GM23338 (cell line): ENCODE measurements at regions not wholly inside any gene's neighbourhood (a gene's known extent, or its start where the extent isn't known, plus 50 kb on each side); places are given as distances from the start of the nearest gene placed in this dataset.

Experiments
- ATAC-seq: fragments of 200-7000 bp; cut with Tn5 transposase; 3 replicates; pipeline ENCODE4 v1.9.1; 2020
- DNase-seq: peaks from one replicate; pipeline ENCODE4 v3.0.0-alpha.2; 2015; ENCODE audit warnings: low spot score
- H2AFZ ChIP-seq: fragments of 200-600 bp; sonication (generic); 2 replicates; pipeline ENCODE4 v1.8.0; 2016; ENCODE audit warnings: antibody characterized with exemption, mild to moderate bottlenecking, moderate library complexity
- H3F3A ChIP-seq: fragments of 200-600 bp; sonication (generic); replicated peaks from 2 replicates; pipeline ENCODE4 v1.8.0; 2017; ENCODE audit warnings: antibody characterized with exemption, mixed run types, low read depth
- H3K27ac ChIP-seq: fragments of 200-600 bp; sonication (generic); 2 replicates; pipeline ENCODE4 v1.6.1; 2016; ENCODE audit warnings: low read depth
- H3K27me3 ChIP-seq: fragments of 200-600 bp; sonication (generic); 2 replicates; pipeline ENCODE4 v1.8.0; 2016; ENCODE audit warnings: mild to moderate bottlenecking, mixed run types, moderate library complexity; ENCODE audit not compliant: insufficient read depth
- H3K36me3 ChIP-seq: fragments of 200-600 bp; sonication (generic); 2 replicates; pipeline ENCODE4 v1.8.0; 2016; ENCODE audit warnings: mild to moderate bottlenecking; ENCODE audit not compliant: insufficient read depth
- H3K4me1 ChIP-seq: fragments of 200-600 bp; sonication (generic); 2 replicates; pipeline ENCODE4 v1.8.0; 2016; ENCODE audit warnings: mild to moderate bottlenecking, moderate library complexity; ENCODE audit not compliant: insufficient read depth
- H3K4me2 ChIP-seq: fragments of 200-600 bp; sonication (generic); 2 replicates; pipeline ENCODE4 v1.7.1; 2017; ENCODE audit warnings: mixed run types
- H3K4me3 ChIP-seq: fragments of 200-600 bp; sonication (generic); 2 replicates; pipeline ENCODE4 v1.6.1; 2016; ENCODE audit warnings: mixed run types
- H3K79me2 ChIP-seq: fragments of 200-600 bp; sonication (generic); replicated peaks from 2 replicates; pipeline ENCODE4 v1.8.0; 2017; ENCODE audit warnings: mild to moderate bottlenecking; ENCODE audit not compliant: insufficient read depth
- H3K9me2 ChIP-seq: fragments of 200-600 bp; sonication (generic); 2 replicates; pipeline ENCODE4 v1.8.0; 2017; ENCODE audit not compliant: insufficient read depth
- H4K20me1 ChIP-seq: fragments of 200-600 bp; sonication (generic); replicated peaks from 2 replicates; pipeline ENCODE4 v1.8.0; 2017; ENCODE audit warnings: mild to moderate bottlenecking; ENCODE audit not compliant: insufficient read depth
- H3K27ac Mint-ChIP-seq: 2 replicates; pipeline ENCODE4 v1.8.0; 2020; ENCODE audit warnings: inconsistent platforms, mild to moderate bottlenecking, moderate library complexity, mixed read lengths
- H3K27me3 Mint-ChIP-seq: 3 replicates; pipeline ENCODE4 v1.8.0; 2022; ENCODE audit warnings: low read depth, mild to moderate bottlenecking, moderate library complexity, mixed read lengths, inconsistent platforms; ENCODE audit not compliant: insufficient read depth, poor library complexity
- H3K36me3 Mint-ChIP-seq: 3 replicates; pipeline ENCODE4 v1.8.0; 2021; ENCODE audit warnings: low read depth, mild to moderate bottlenecking, inconsistent platforms, moderate library complexity, mixed read lengths
- H3K4me1 Mint-ChIP-seq: 3 replicates; pipeline ENCODE4 v1.8.0; 2020; ENCODE audit warnings: mild to moderate bottlenecking, inconsistent platforms, mixed read lengths
- H3K4me3 Mint-ChIP-seq: 3 replicates; pipeline ENCODE4 v1.8.0; 2021; ENCODE audit warnings: moderate library complexity, mild to moderate bottlenecking, inconsistent platforms, mixed read lengths
- H3K9me3 Mint-ChIP-seq: 3 replicates; pipeline ENCODE4 v1.8.0; 2020; ENCODE audit warnings: moderate library complexity, mild to moderate bottlenecking, inconsistent platforms, mixed read lengths
- CREB1 ChIP-seq: fragments of 250-450 bp; sonication (Bioruptor Pico); IDR thresholded peaks from 2 replicates; pipeline ENCODE4 v1.5.0; 2020; ENCODE audit warnings: low read depth, mild to moderate bottlenecking, moderate library complexity
- EZH2phosphoT487 ChIP-seq: fragments of 200-600 bp; sonication (generic); IDR thresholded peaks from one replicate; pipeline ENCODE4 v1.8.1; 2018; ENCODE audit warnings: antibody characterized with exemption; ENCODE audit not compliant: unreplicated experiment
- JUNB ChIP-seq: IDR thresholded peaks from one replicate; pipeline ENCODE4 v1.6.1; 2016; ENCODE audit warnings: antibody characterized with exemption; ENCODE audit not compliant: unreplicated experiment
- STAT1 ChIP-seq: IDR thresholded peaks from one replicate; pipeline ENCODE4 v1.6.1; 2016; ENCODE audit warnings: antibody characterized with exemption; ENCODE audit not compliant: unreplicated experiment
- ZNF331 ChIP-seq: fragments of 250-450 bp; sonication (Bioruptor Pico); IDR thresholded peaks from 2 replicates; pipeline ENCODE4 v1.5.0; 2020; ENCODE audit warnings: low read depth, mild to moderate bottlenecking, moderate library complexity
- TF ChIP-seq, protein P1 (sequence below): IDR thresholded peaks from one replicate; pipeline ENCODE4 v1.6.1; 2018; ENCODE audit warnings: antibody characterized with exemption; ENCODE audit not compliant: unreplicated experiment
- TF ChIP-seq, protein P2 (sequence below), 2 experiments: fragments of 200-600 bp in 1 of 2; sonication (generic) in 1 of 2; conservative IDR thresholded peaks; 2 replicates each; pipeline versions ENCODE4 v1.5.1 to v1.6.1; 2016 to 2017; ENCODE audit warnings: antibody characterized with exemption in 2 of 2, low read depth in 2 of 2, mild to moderate bottlenecking in 2 of 2, moderate library complexity in 1 of 2

DNA sequence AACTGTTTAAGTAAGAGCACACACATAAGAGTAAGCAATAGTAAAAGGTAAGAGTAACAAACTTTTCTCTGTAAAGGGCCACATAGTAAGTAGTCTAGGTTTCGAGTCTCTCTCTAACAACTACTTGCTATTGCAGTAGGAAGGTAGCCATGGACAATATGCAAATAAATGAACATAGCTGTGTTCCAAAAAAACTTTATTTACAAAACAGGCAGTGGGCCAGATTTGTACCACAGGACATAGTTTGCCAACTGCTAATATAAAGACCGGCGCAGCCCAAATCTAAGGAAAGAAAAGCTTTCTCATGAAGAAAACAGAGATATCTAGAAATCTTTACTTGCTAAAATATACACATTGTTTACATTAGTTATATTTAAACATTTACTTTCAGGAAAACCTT, 239.0 kb upstream of the EGLN3 start:
- Mint-ChIP-seq H3K27me3 (no peaks in the 10 kb centered on the region), H3K27ac (no peak overlapping the region), H3K9me3 (no peaks in the 10 kb centered on the region), H3K4me3 (no peak overlapping the region), H3K4me1 (no peaks in the 10 kb centered on the region), H3K36me3 (no peaks in the 10 kb centered on the region)
- H3K27me3 ChIP-seq: no peaks in the 10 kb centered on the region
- no peaks in the 10 kb centered on the region for H3K79me2 ChIP-seq
- TF ChIP-seq ZNF331 (CRISPR knock-in tag) (no peak), JUNB (no peak), STAT1 (no peak), CREB1 (CRISPR knock-in tag) (no peak), EZH2phosphoT487 (no peak)
- TF ChIP-seq, protein P1, sequence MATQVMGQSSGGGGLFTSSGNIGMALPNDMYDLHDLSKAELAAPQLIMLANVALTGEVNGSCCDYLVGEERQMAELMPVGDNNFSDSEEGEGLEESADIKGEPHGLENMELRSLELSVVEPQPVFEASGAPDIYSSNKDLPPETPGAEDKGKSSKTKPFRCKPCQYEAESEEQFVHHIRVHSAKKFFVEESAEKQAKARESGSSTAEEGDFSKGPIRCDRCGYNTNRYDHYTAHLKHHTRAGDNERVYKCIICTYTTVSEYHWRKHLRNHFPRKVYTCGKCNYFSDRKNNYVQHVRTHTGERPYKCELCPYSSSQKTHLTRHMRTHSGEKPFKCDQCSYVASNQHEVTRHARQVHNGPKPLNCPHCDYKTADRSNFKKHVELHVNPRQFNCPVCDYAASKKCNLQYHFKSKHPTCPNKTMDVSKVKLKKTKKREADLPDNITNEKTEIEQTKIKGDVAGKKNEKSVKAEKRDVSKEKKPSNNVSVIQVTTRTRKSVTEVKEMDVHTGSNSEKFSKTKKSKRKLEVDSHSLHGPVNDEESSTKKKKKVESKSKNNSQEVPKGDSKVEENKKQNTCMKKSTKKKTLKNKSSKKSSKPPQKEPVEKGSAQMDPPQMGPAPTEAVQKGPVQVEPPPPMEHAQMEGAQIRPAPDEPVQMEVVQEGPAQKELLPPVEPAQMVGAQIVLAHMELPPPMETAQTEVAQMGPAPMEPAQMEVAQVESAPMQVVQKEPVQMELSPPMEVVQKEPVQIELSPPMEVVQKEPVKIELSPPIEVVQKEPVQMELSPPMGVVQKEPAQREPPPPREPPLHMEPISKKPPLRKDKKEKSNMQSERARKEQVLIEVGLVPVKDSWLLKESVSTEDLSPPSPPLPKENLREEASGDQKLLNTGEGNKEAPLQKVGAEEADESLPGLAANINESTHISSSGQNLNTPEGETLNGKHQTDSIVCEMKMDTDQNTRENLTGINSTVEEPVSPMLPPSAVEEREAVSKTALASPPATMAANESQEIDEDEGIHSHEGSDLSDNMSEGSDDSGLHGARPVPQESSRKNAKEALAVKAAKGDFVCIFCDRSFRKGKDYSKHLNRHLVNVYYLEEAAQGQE: no peak
- TF ChIP-seq, protein P2, sequence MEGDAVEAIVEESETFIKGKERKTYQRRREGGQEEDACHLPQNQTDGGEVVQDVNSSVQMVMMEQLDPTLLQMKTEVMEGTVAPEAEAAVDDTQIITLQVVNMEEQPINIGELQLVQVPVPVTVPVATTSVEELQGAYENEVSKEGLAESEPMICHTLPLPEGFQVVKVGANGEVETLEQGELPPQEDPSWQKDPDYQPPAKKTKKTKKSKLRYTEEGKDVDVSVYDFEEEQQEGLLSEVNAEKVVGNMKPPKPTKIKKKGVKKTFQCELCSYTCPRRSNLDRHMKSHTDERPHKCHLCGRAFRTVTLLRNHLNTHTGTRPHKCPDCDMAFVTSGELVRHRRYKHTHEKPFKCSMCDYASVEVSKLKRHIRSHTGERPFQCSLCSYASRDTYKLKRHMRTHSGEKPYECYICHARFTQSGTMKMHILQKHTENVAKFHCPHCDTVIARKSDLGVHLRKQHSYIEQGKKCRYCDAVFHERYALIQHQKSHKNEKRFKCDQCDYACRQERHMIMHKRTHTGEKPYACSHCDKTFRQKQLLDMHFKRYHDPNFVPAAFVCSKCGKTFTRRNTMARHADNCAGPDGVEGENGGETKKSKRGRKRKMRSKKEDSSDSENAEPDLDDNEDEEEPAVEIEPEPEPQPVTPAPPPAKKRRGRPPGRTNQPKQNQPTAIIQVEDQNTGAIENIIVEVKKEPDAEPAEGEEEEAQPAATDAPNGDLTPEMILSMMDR (conservative IDR thresholded peaks at IDR 0.05; ENCODE audit: low read depth in 2 of 2): no peak
- H4K20me1 ChIP-seq: no peaks in the 10 kb centered on the region
- no peak overlapping the region for H2AFZ ChIP-seq
- H3K4me3 ChIP-seq: no peak overlapping the region
- H3K9me2 ChIP-seq: no peaks in the 10 kb centered on the region
- H3K4me1 ChIP-seq: no peaks in the 10 kb centered on the region
- DNase-seq (no peak), ATAC-seq (no peak)
- no peaks in the 10 kb centered on the region for H3K36me3 ChIP-seq
- no peaks in the 10 kb centered on the region for H3F3A ChIP-seq
- no peak overlapping the region for H3K27ac ChIP-seq
- H3K4me2 ChIP-seq: no peak overlapping the region

DNA sequence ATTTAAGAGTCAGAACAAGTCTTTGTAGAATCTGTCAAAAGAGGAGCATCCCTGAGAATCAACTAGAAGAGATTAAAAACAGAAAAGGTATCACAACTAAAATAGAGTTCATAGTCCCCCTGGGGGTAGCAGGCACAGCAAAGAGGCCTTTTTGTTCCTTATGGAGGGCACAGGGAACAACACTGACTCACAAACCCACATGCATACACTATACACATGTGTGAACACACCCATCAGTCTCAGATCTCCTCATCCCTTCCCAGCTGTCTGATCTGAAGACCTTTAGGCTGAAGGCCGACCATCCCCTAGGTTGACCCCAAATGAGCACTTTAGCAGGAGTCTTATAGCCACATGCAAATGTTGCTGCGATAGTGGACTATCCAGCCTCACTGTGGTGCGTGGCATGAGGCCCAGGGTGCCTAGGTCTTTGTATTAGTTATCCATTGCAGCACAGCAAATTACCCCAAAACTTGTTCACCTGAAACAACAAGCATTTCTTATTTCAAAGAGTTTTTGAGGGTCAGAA, 236.7 kb upstream of the EGLN3 start:
- no peaks in the 10 kb centered on the region for H3K27me3 Mint-ChIP-seq
- no peak overlapping the region for H2AFZ ChIP-seq
- no peak for DNase-seq
- no peaks in the 10 kb centered on the region for H3K36me3 Mint-ChIP-seq
- H4K20me1 ChIP-seq: no peaks in the 10 kb centered on the region
- no peak overlapping the region for H3K27ac Mint-ChIP-seq
- no peaks in the 10 kb centered on the region for H3K79me2 ChIP-seq
- no peaks in the 10 kb centered on the region for H3K9me3 Mint-ChIP-seq
- no peak overlapping the region for H3K4me3 Mint-ChIP-seq
- H3K27ac ChIP-seq: no peak overlapping the region
- H3F3A ChIP-seq: no peaks in the 10 kb centered on the region
- no peak overlapping the region for H3K4me3 ChIP-seq
- H3K4me1 Mint-ChIP-seq: no peaks in the 10 kb centered on the region
- H3K9me2 ChIP-seq: no peaks in the 10 kb centered on the region
- no peak for ATAC-seq
- H3K27me3 ChIP-seq: no peaks in the 10 kb centered on the region
- TF ChIP-seq ZNF331 (CRISPR knock-in tag) (no peak), EZH2phosphoT487 (no peak), STAT1 (no peak)
- TF ChIP-seq, protein P1: no peak
- H3K4me2 ChIP-seq: no peak overlapping the region
- H3K4me1 ChIP-seq: no peaks in the 10 kb centered on the region
- H3K36me3 ChIP-seq: no peaks in the 10 kb centered on the region
